Mesendoderm (in vitro differentiated cells): ENCODE measurements at regions not wholly inside any gene's neighbourhood (a gene's known extent, or its start where the extent isn't known, plus 50 kb on each side); places are given as distances from the start of the nearest gene placed in this dataset.

Experiments
- DNase-seq: peaks from one replicate; pipeline ENCODE4 v3.0.0; 2013
- H2AK5ac ChIP-seq: 2 replicates; pipeline ENCODE4 v1.6.1; 2013; ENCODE audit warnings: low read length, inconsistent platforms
- H2BK120ac ChIP-seq: 2 replicates; pipeline ENCODE4 v1.6.1; 2013; ENCODE audit warnings: low read depth, mild to moderate bottlenecking, low read length, moderate library complexity, mixed read lengths
- H2BK15ac ChIP-seq: replicated peaks from 2 replicates; pipeline ENCODE4 v1.6.1; 2013; ENCODE audit warnings: low read depth, mild to moderate bottlenecking, moderate library complexity
- H2BK5ac ChIP-seq: 2 replicates; pipeline ENCODE4 v1.6.1; 2013; ENCODE audit warnings: low read length, inconsistent platforms
- H3K18ac ChIP-seq: 2 replicates; pipeline ENCODE4 v1.6.1; 2013; ENCODE audit warnings: mild to moderate bottlenecking, low read length, mixed read lengths
- H3K23ac ChIP-seq: one replicate; pipeline ENCODE4 v1.6.1; 2013; ENCODE audit warnings: low read length
- H3K27ac ChIP-seq: 2 replicates; pipeline ENCODE4 v1.5.1; 2013; ENCODE audit warnings: low read depth, mild to moderate bottlenecking, inconsistent platforms, low read length, moderate library complexity
- H3K27me3 ChIP-seq: 2 replicates; pipeline ENCODE4 v1.6.1; 2013; ENCODE audit warnings: low read length, control low read depth, mild to moderate bottlenecking, inconsistent platforms; ENCODE audit not compliant: insufficient read depth, poor library complexity
- H3K36me3 ChIP-seq: 2 replicates; pipeline ENCODE4 v1.6.1; 2013; ENCODE audit warnings: low read length, inconsistent platforms; ENCODE audit not compliant: control insufficient read depth, insufficient read depth
- H3K4ac ChIP-seq: one replicate; pipeline ENCODE4 v1.6.1; 2013; ENCODE audit warnings: low read depth, mild to moderate bottlenecking, low read length, moderate library complexity
- H3K4me1 ChIP-seq: 2 replicates; pipeline ENCODE4 v1.6.1; 2013; ENCODE audit warnings: low read depth, low read length, inconsistent platforms; ENCODE audit not compliant: control insufficient read depth
- H3K4me2 ChIP-seq: 2 replicates; pipeline ENCODE4 v1.6.1; 2013; ENCODE audit warnings: low read length
- H3K4me3 ChIP-seq: 2 replicates; pipeline ENCODE4 v1.5.1; 2013; ENCODE audit warnings: mild to moderate bottlenecking, low read length
- H3K56ac ChIP-seq: one replicate; pipeline ENCODE4 v1.6.1; 2013; ENCODE audit warnings: low read length
- H3K79me1 ChIP-seq: 2 replicates; pipeline ENCODE4 v1.6.1; 2013; ENCODE audit warnings: low read length, inconsistent platforms
- H3K79me2 ChIP-seq: 2 replicates; pipeline ENCODE4 v1.6.1; 2013; ENCODE audit warnings: mild to moderate bottlenecking, low read length; ENCODE audit not compliant: control insufficient read depth, insufficient read depth
- H3K9ac ChIP-seq: 2 replicates; pipeline ENCODE4 v1.6.1; 2013; ENCODE audit warnings: low read length, inconsistent platforms
- H4K5ac ChIP-seq: one replicate; pipeline ENCODE4 v1.6.1; 2013; ENCODE audit warnings: low read length
- H4K8ac ChIP-seq: one replicate; pipeline ENCODE4 v1.6.1; 2013; ENCODE audit warnings: low read depth, mild to moderate bottlenecking, control low read depth, low read length, moderate library complexity
- whole genome bisulfite sequencing: extraction: QIAGEN DNeasy Blood & Tissue Kit; methylation state at CpG from one replicate; pipeline ENCODE4 v1.1.7; 2013; ENCODE audit warnings: low lambda C conversion rate, missing lambda C conversion rate; ENCODE audit not compliant: insufficient coverage; ENCODE audit errors: extremely low coverage; 5-methylcytosine and 5-hydroxymethylcytosine counted together

DNA sequence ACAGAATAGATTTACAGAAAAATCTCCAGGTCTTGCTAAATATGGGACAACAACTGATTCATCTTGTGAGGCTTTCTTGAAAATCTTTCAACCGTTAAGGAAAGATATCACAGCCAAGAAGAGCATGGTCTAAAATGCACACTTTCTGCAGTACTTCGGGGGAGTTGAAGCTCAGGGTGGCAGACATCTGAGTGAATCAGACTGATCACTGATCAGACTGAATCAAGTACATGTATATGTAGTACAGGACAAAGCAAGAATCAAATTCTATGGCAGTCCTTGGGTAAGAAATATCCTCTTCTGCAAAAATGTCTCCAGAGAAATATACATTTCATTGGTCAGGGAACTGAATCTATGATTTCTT lies 212.4 kb upstream of the SPAG17 start:
- Histone ChIP-seq H3K4ac (no peak overlapping the region), H2BK15ac (no peak overlapping the region)

DNA sequence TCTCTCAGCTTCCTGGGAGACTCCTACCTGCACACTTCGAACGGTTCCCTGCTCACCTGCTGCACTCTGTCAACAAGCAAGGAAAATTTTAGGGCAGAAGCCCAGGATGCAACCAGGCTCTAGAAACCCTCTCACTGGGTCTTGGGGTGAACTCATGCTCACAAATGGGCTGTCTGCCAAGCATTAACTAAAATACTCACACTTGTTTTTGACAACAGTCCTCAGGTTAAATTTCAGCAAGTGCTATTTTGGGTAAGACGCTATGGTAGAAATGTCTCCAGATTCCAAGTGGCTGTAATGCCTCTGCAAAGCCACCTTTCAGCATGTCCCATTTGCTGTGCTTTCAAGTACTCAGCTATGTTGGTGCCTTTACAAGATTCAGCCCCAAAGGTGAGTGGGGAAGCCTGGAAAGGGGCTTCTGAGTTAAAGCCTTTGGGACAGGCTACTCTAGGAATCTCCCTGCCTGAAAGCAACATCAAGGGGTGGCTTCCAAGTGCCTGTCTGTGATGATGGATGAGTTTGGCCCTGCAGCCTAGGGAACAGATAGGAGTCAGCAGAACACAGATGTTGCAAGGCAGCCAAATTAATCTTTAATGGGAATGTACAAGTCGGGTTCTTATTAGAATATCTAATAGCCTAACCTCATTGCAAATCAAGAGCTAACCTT lies 211.9 kb upstream of the SPAG17 start:
- H3K23ac ChIP-seq, result no peak overlapping the region
- H4K5ac ChIP-seq, result no peak overlapping the region
- H3K79me2 ChIP-seq, result no peaks in the 10 kb centered on the region
- H3K4me2 ChIP-seq, result no peak overlapping the region
- H4K8ac ChIP-seq, result no peak overlapping the region
- no peaks in the 10 kb centered on the region for H3K79me1 ChIP-seq
- H2BK15ac ChIP-seq, result no peak overlapping the region
- DNase-seq, result no peak
- no peak overlapping the region for H3K56ac ChIP-seq
- H3K27ac ChIP-seq, result no peak overlapping the region
- no peak overlapping the region for H3K4me3 ChIP-seq
- H2AK5ac ChIP-seq, result no peak overlapping the region
- WGBS, result no CpG with 5 or more reads among the region's 4 CpGs
- H2BK5ac ChIP-seq, result no peak overlapping the region
- H3K27me3 ChIP-seq, result no peaks in the 10 kb centered on the region
- H3K4ac ChIP-seq, result no peak overlapping the region
- no peaks in the 10 kb centered on the region for H3K36me3 ChIP-seq
- no peaks in the 10 kb centered on the region for H3K4me1 ChIP-seq
- no peak overlapping the region for H2BK120ac ChIP-seq
- H3K9ac ChIP-seq, result no peak overlapping the region
- no peak overlapping the region for H3K18ac ChIP-seq

More for the DNA sequence above, 212.4 kb upstream of the SPAG17 start:
- Histone ChIP-seq H2BK120ac (no peak overlapping the region), H3K23ac (no peak overlapping the region), H3K18ac (no peak overlapping the region), H2AK5ac (no peak overlapping the region), H3K9ac (no peak overlapping the region), H4K8ac (no peak overlapping the region), H3K4me1 (no peaks in the 10 kb centered on the region), H3K4me3 (no peak overlapping the region), H2BK5ac (no peak overlapping the region), H3K27ac (no peak overlapping the region), H3K56ac (no peak overlapping the region), H3K79me2 (no peaks in the 10 kb centered on the region), H3K27me3 (no peaks in the 10 kb centered on the region), H4K5ac (no peak overlapping the region), H3K4me2 (no peak overlapping the region), H3K36me3 (no peaks in the 10 kb centered on the region), H3K79me1 (no peaks in the 10 kb centered on the region)
- DNase-seq, result no peak
- WGBS, result no CpG with 5 or more reads among the region's 2 CpGs

DNA sequence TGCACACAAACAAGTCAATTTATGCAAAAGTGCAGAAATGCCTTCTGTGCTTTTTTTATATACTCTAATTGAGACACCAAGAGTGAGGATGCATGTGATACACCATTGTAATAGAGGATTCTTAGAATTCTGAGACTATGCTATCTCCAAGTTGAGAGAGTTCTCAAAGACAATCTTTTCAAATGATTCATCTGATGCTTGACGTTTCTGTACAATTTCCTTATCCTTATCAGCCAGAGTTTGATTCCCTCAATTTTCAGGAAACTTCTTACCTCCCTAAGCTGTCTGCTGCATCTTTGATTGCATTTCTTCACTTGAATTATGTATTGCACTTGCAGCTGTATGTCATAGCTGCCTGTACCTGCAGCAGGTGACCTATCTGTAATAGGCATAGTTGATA lies 211.3 kb upstream of the SPAG17 start:
- no peak overlapping the region for H3K4me2 ChIP-seq
- no peak overlapping the region for H3K27ac ChIP-seq
- no peak overlapping the region for H2BK5ac ChIP-seq
- H3K79me2 ChIP-seq, result no peaks in the 10 kb centered on the region
- no peak overlapping the region for H3K18ac ChIP-seq
- H3K79me1 ChIP-seq, result no peaks in the 10 kb centered on the region
- no peak overlapping the region for H4K5ac ChIP-seq
- H2BK15ac ChIP-seq, result no peak overlapping the region
- WGBS, result no CpG with 5 or more reads among the region's 1 CpG
- DNase-seq, result no peak
- no peak overlapping the region for H3K4me3 ChIP-seq
- H3K23ac ChIP-seq, result no peak overlapping the region
- no peak overlapping the region for H2BK120ac ChIP-seq
- no peaks in the 10 kb centered on the region for H3K27me3 ChIP-seq
- H2AK5ac ChIP-seq, result no peak overlapping the region
- H3K56ac ChIP-seq, result no peak overlapping the region
- no peak overlapping the region for H4K8ac ChIP-seq
- H3K36me3 ChIP-seq, result no peaks in the 10 kb centered on the region
- H3K4ac ChIP-seq, result no peak overlapping the region
- H3K9ac ChIP-seq, result no peak overlapping the region
- H3K4me1 ChIP-seq, result no peaks in the 10 kb centered on the region

DNA sequence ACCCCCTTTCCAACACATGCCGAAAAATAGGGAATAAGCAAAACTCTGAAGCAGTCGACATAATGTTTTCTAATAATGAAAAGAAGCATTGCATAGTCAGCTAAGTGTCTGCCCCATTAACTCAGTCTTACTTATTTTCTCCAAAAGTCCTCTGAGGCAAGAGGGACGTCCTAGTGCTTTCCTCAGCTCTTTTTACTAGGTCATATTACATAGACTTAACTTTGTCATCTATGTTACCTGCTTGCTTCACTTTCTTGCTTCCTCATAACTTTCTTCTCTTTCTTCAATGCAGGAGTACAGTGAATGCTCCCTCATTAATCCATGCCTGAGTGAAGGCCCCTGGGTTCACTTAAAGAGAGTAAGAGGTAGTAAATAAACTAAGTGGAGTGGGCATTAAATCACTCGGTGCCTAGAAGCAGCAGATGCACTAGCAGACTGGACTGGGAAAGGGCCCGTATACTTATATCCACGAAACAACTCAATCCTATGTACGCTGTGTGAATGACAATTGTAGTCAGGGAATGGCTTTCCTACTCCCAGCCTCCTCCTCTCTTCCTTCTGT lies 210.5 kb upstream of the SPAG17 start:
- Histone ChIP-seq H3K9ac (no peak overlapping the region), H3K79me2 (no peaks in the 10 kb centered on the region), H2AK5ac (no peak overlapping the region), H3K79me1 (no peaks in the 10 kb centered on the region), H2BK15ac (no peak overlapping the region), H3K27ac (no peak overlapping the region), H2BK120ac (no peak overlapping the region), H3K36me3 (no peaks in the 10 kb centered on the region), H4K5ac (no peak overlapping the region), H2BK5ac (no peak overlapping the region), H3K4me3 (no peak overlapping the region), H3K4ac (no peak overlapping the region), H3K23ac (no peak overlapping the region), H3K27me3 (no peaks in the 10 kb centered on the region), H3K56ac (no peak overlapping the region), H3K4me2 (no peak overlapping the region), H3K18ac (no peak overlapping the region), H3K4me1 (no peaks in the 10 kb centered on the region), H4K8ac (no peak overlapping the region)
- WGBS, result no CpG with 5 or more reads among the region's 7 CpGs
- DNase-seq, result no peak

DNA sequence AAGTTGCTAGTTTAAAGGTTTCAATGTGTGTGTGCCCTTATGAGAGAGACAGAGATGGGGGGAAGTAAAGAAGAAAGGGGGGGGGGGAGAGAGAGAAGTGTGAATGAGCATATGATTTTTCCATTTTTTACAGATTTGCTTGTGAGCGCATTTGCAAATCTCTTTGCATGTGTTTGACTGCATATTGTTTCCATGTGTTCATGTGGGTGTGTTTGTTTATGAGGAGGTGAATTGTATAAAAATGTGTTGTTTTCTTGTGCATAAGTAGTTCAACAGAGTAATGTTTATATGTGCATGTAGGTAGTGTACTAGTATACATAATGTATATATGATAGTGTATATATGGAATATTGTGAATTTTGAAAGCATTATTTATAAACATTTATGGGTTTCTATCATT lies 205.9 kb upstream of the SPAG17 start:
- H3K4me3 ChIP-seq, result no peak overlapping the region
- H3K4me2 ChIP-seq, result no peak overlapping the region
- H2AK5ac ChIP-seq, result no peak overlapping the region
- H4K8ac ChIP-seq, result no peak overlapping the region
- H3K79me2 ChIP-seq, result no peaks in the 10 kb centered on the region
- H4K5ac ChIP-seq, result no peak overlapping the region
- no peak overlapping the region for H2BK15ac ChIP-seq
- no peak overlapping the region for H3K27ac ChIP-seq
- DNase-seq, result no peak
- H2BK120ac ChIP-seq, result no peak overlapping the region
- no peaks in the 10 kb centered on the region for H3K79me1 ChIP-seq
- no peaks in the 10 kb centered on the region for H3K27me3 ChIP-seq
- H3K4ac ChIP-seq, result no peak overlapping the region
- no peak overlapping the region for H3K9ac ChIP-seq
- no peak overlapping the region for H3K23ac ChIP-seq
- no peak overlapping the region for H3K56ac ChIP-seq
- H3K36me3 ChIP-seq, result no peaks in the 10 kb centered on the region
- no peaks in the 10 kb centered on the region for H3K4me1 ChIP-seq
- WGBS, result no CpG with 5 or more reads among the region's 1 CpG
- H2BK5ac ChIP-seq, result no peak overlapping the region
- H3K18ac ChIP-seq, result no peak overlapping the region
